HepG2 (cell line): ENCODE measurements at regions not wholly inside any gene's neighbourhood (a gene's known extent, or its start where the extent isn't known, plus 50 kb on each side); places are given as distances from the start of the nearest gene placed in this dataset.

Experiments
- ATF2 ChIP-seq: sonication (generic); formaldehyde crosslinking; IDR thresholded peaks from 2 replicates; pipeline ENCODE4 v1.4.0; 2020; ENCODE audit warnings: missing genetic modification reagents
- CREM ChIP-seq, 2 experiments: sonication (generic) in 1 of 2; formaldehyde crosslinking in 1 of 2; IDR thresholded peaks; 2 replicates each; pipeline versions ENCODE4 v1.4.0 to v1.6.1; 2016 to 2020; ENCODE audit warnings: antibody characterized with exemption in 1 of 2, mild to moderate bottlenecking in 1 of 2, missing genetic modification reagents in 1 of 2
- IRF2 ChIP-seq: IDR thresholded peaks from 2 replicates; pipeline ENCODE4 v1.6.1; 2018; ENCODE audit warnings: missing genetic modification reagents, missing compliant biosample characterization
- ISX ChIP-seq: sonication (generic); formaldehyde crosslinking; conservative IDR thresholded peaks from 2 replicates; pipeline ENCODE4 v1.5.0; 2020; ENCODE audit warnings: missing genetic modification reagents
- MTF2 ChIP-seq: sonication (generic); formaldehyde crosslinking; IDR thresholded peaks from 2 replicates; pipeline ENCODE4 v1.5.0; 2020; ENCODE audit warnings: missing genetic modification reagents, borderline replicate concordance
- MZF1 ChIP-seq: sonication (generic); formaldehyde crosslinking; IDR thresholded peaks from 2 replicates; pipeline ENCODE4 v1.8.1; 2023; ENCODE audit warnings: mild to moderate bottlenecking, missing genetic modification reagents, borderline replicate concordance
- NFATC3 ChIP-seq: sonication (generic); formaldehyde crosslinking; IDR thresholded peaks from 2 replicates; pipeline ENCODE4 v1.5.1; 2020; ENCODE audit warnings: mild to moderate bottlenecking, missing genetic modification reagents
- NR2F6 ChIP-seq, 2 experiments: IDR thresholded peaks; 2 replicates each; pipeline ENCODE4 v1.6.1; 2016; ENCODE audit warnings: antibody characterized with exemption in 1 of 2, mild to moderate bottlenecking in 1 of 2
- PHF20 ChIP-seq: sonication (generic); formaldehyde crosslinking; IDR thresholded peaks from 2 replicates; pipeline ENCODE4 v1.5.0; 2020; ENCODE audit warnings: mild to moderate bottlenecking, missing genetic modification reagents
- POGZ ChIP-seq: sonication (generic); formaldehyde crosslinking; IDR thresholded peaks from 2 replicates; pipeline ENCODE4 v1.4.0; 2020; ENCODE audit warnings: mild to moderate bottlenecking, missing genetic modification reagents
- RCOR2 ChIP-seq: IDR thresholded peaks from 2 replicates; pipeline ENCODE4 v1.6.1; 2016; ENCODE audit warnings: missing biosample characterization, missing genetic modification reagents
- REPIN1 ChIP-seq: sonication (generic); formaldehyde crosslinking; IDR thresholded peaks from 2 replicates; pipeline ENCODE4 v1.8.0; 2022; ENCODE audit warnings: missing genetic modification reagents, low read depth, mild to moderate bottlenecking, borderline replicate concordance
- SMAD1 ChIP-seq: sonication (generic); formaldehyde crosslinking; IDR thresholded peaks from 2 replicates; pipeline ENCODE4 v1.4.0; 2020; ENCODE audit warnings: missing genetic modification reagents, low read depth, mild to moderate bottlenecking, borderline replicate concordance
- SOX13 ChIP-seq, 3 experiments: fragments of 450-650 bp in 1 of 3; sonication (generic) in 1 of 3; formaldehyde crosslinking in 1 of 3; IDR thresholded peaks in 2 of 3; conservative IDR thresholded peaks in 1 of 3; 2 replicates each; pipeline versions ENCODE4 v1.5.0 to v1.6.1; 2016 to 2020; ENCODE audit warnings: antibody characterized with exemption in 1 of 3, mild to moderate bottlenecking in 1 of 3, missing compliant biosample characterization in 1 of 3, missing genetic modification reagents in 1 of 3, moderate library complexity in 1 of 3
- XBP1 ChIP-seq: sonication (generic); formaldehyde crosslinking; IDR thresholded peaks from 2 replicates; pipeline ENCODE4 v1.5.0; 2020; ENCODE audit warnings: missing genetic modification reagents
- ZBTB1 ChIP-seq: sonication (generic); formaldehyde crosslinking; IDR thresholded peaks from 2 replicates; pipeline ENCODE4 v1.4.0; 2020; ENCODE audit warnings: missing genetic modification reagents, borderline replicate concordance
- ZBTB39 ChIP-seq: sonication (generic); formaldehyde crosslinking; IDR thresholded peaks from 2 replicates; pipeline ENCODE4 v1.5.0; 2020; ENCODE audit warnings: missing genetic modification reagents
- ZNF180 ChIP-seq: sonication (generic); formaldehyde crosslinking; IDR thresholded peaks from 2 replicates; pipeline ENCODE4 v1.4.0; 2020; ENCODE audit warnings: low read depth, missing genetic modification reagents, borderline replicate concordance
- ZNF414 ChIP-seq: sonication (generic); formaldehyde crosslinking; IDR thresholded peaks from 2 replicates; pipeline ENCODE4 v1.5.0; 2020; ENCODE audit warnings: missing genetic modification reagents
- ZNF460 ChIP-seq: sonication (generic); formaldehyde crosslinking; IDR thresholded peaks from 2 replicates; pipeline ENCODE4 v1.5.1; 2020; ENCODE audit warnings: missing genetic modification reagents, mild to moderate bottlenecking, borderline replicate concordance
- ZNF597 ChIP-seq: sonication (generic); formaldehyde crosslinking; IDR thresholded peaks from 2 replicates; pipeline ENCODE4 v1.5.0; 2020; ENCODE audit warnings: missing genetic modification reagents
- ZNF598 ChIP-seq: sonication (generic); formaldehyde crosslinking; IDR thresholded peaks from 2 replicates; pipeline ENCODE4 v1.5.1; 2020; ENCODE audit warnings: mild to moderate bottlenecking, missing genetic modification reagents, borderline replicate concordance

GRCh38 chr2:61660511-61661388 lies 122.6 kb upstream of the XPO1 start (continued):
- TF ChIP-seq RCOR2 (CRISPR knock-in tag) (0 out of 2 replicates have a peak, but pooled peaks have one; percentile 23), SMAD1 (CRISPR knock-in tag) (no peak), CREM (IDR thresholded peaks at IDR 0.05) (peak; percentile 35; the same call in 1 of the 2 replicates), CREM (CRISPR knock-in tag; IDR thresholded peaks at IDR 0.05) (no peak), ZNF180 (no peak), MZF1 (CRISPR knock-in tag) (no peak), ZNF597 (CRISPR knock-in tag) (no peak), NFATC3 (CRISPR knock-in tag) (no peak), ZBTB39 (CRISPR knock-in tag) (no peak), IRF2 (CRISPR knock-in tag) (no peak), MTF2 (CRISPR knock-in tag) (no peak), POGZ (CRISPR knock-in tag) (peak; percentile 59; the same call in 1 of the 2 replicates), REPIN1 (CRISPR knock-in tag) (peak; percentile 34; the same call in 1 of the 2 replicates), PHF20 (CRISPR knock-in tag) (no peak), ZNF414 (CRISPR knock-in tag) (no peak), NR2F6 (IDR thresholded peaks at IDR 0.05) (peak; percentile 50; the same call in 1 of the 2 replicates), NR2F6 (CRISPR knock-in tag; IDR thresholded peaks at IDR 0.05) (no peak), ZNF598 (CRISPR knock-in tag) (no peak), ZNF460 (no peak), ATF2 (CRISPR knock-in tag) (no peak), XBP1 (CRISPR knock-in tag) (no peak), ZBTB1 (CRISPR knock-in tag) (no peak), SOX13 (IDR thresholded peaks at IDR 0.05) (no peak), SOX13 (CRISPR knock-in tag; conservative IDR thresholded peaks at IDR 0.05 in 1 of 2, IDR thresholded peaks at IDR 0.05 in 1 of 2) (0 out of 4 replicates have a peak, but pooled peaks of 1 of the 2 experiments have one; percentile 7), ISX (CRISPR knock-in tag) (no peak)
